Head of caudate nucleus (tissue), 42 donors: ENCODE measurements at regions not wholly inside any gene's neighbourhood (a gene's known extent, or its start where the extent isn't known, plus 50 kb on each side); places are given as distances from the start of the nearest gene placed in this dataset.

Experiments
- DNase-seq, 42 donors: peaks; one replicate each; pipeline versions ENCODE4 v3.0.0 to v3.0.0-alpha.2; 2020 to 2021; ENCODE audit warnings: mixed read lengths in 7 of 42
- intact Hi-C: fragments of 100-400 bp; cut with DNase I; formaldehyde crosslinking; loops from one replicate; pipeline ENCODE4 v1.15.0; 2022

DNA sequence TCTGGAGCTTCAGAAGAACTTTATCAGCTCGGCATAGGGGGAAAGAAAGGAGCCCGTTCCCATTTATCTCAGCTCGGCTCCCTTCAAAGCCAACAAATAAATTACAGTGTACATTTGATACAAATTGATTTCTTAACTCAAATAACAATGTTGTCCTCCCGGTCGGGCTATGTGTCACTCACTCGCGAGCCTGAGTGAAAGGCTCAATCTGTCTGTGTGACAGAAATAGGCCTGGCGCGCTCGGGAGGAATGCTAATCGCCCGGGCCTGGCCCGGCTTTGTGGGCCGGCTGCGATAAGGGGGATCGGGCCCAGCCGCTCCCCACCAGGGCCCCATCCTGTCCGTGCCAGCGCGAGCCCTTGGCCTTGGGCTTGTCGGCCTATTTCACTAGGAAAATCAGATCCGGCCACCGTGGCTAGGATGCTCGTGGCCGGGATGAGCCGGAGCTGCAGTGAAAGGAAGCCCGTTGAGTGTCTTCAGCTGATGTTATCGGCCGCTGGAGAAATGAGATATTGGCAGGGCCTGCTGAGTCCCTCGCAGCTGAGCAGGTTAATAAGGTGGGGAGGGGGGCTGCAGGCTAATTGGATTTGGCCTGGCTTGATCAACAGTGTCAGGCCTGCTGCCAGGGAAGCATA lies 258.7 kb downstream of the IRX1 start:
- intact Hi-C loops = no loop called here
- no peak for DNase-seq

DNA sequence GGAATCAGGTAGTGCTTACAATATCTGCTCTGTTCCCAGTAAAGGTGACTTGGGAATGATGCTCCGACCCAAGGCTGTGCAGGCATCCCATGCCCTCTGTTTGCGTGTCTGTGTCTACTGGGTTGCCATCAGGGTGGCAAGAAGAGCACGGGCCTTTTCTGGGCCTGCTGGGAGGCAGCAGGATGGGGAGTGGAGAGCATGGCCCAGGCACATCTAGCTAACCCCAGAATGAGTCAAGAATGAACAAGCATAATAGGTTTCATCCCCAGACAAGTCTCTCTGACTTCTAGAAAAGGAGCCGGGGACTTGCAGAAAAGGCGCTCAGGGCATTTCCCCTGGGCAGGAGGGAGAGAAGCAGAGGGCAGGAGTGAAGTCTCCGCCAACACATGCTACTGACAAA lies 260.4 kb downstream of the IRX1 start:
- intact Hi-C loops = no loop called here
- DNase-seq = no peak

DNA sequence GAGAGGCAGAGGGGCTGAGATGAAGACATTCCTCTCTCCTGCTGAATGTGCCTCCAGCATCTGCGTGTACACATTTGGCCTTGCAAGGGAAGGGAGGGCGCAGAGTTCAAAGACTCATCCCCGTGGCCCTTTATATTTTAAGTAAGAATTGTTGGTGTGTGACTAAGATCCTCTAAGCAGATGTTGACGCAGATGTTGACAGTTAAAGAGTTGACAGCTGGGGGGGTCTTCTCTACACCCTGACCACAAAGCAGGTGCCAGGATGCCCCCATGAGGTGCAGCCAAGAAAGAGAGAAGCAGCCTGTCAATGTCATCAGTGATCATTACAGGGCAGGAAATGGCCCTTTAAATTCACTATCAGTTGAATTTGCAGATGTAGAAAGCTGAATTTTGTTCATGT lies 262.9 kb downstream of the IRX1 start:
- peak in 1 of 42 donors; percentile 13 for DNase-seq
- intact Hi-C loops = no loop called here

DNA sequence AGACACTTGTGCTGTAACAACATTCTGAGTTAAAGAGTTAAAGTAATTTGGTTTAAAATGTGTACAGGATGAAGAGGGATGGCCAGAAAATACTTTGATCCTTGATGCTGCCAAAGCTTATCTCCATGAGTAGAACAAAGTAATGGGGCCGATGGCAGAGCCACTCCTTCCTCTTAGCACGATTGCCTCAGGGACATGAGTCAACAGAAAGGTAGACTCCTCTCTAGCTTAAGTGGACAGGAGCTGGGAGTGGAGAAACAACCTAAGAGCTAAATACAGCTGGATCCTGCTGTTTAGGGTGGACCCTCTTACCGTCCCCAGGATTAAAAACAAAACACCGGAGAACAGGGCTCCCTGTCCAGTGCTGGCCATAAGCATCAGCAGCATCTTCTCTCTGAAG lies 267.3 kb downstream of the IRX1 start:
- intact Hi-C loops = no loop called here
- no peak for DNase-seq

GRCh38 chr5:3875144-3875543 lies 279.5 kb downstream of the IRX1 start:
- peak in 1 of 42 donors; percentile 29 for DNase-seq

GRCh38 chr5:3878267-3878666 lies 282.6 kb downstream of the IRX1 start:
- peak in 1 of 42 donors; percentile 18 for DNase-seq
- intact Hi-C loops = no loop called here

More at GRCh38 chr5:3875144-3875543, 279.5 kb downstream of the IRX1 start:
- intact Hi-C loops = no loop called here

DNA sequence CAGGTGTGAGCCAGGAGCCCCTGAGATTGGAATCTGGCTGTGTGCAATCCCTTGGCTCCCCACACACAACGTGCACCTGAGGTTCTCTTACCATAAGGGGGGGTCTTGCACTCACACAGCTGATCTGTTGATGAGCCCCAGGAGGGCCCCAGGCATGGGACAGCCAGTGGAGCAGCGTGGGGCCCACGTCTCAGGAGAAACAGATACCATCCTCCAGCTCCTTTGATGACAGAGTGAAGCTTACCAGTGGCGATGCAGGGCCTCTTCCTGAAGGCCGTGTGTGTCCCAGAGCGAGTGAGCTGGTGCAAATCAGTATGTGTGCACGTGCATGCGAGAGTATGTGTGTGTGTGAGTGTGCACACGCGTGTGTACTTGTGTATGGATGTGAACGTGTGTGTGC lies 287.4 kb downstream of the IRX1 start:
- no peak for DNase-seq
- intact Hi-C loops = no loop called here

DNA sequence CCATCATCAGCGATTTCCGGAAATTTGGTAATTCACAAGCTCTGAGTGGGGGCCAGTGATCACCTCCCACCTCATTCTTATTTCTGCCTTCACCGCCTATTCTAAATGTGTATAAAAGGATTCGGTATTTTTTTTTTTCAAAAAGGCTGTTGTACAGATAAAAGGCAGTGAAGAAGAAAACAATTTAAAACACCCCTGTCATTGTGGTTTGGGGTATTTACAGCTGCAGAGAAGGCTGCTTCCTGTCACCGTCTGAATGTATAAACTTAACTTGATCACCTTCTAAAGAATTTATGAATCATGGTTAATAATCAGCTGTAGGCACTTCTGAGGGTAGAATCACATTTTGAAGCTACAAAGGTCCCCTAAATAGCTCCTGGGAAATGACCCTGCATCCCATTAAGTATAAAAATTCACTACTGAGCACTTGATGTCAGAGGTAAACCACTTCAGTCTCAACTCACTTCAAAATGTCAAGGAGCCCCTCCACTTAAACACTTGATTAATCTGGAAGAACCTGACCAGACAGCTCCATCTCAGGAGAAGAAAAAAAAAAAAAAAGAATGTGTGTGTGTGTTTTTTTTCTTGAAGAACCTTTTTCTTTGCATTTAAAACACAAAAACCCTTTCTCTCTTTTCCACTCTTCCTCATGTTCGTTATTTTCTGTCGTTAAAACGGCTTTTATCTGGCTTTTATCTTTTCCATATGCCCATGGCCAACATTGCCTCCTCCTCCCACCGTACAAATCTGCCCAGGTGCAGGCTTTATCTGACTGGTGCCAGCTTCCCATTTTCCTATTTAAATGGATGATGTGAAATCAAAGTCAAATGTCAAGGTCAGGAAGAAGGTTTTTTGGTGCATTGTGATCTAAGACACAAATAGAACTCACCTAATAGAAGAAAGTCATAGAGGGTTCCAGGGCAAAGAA lies 291.2 kb downstream of the IRX1 start:
- intact Hi-C loops = no loop called here
- peak in 1 of 42 donors; percentile 22 for DNase-seq

GRCh38 chr5:3888310-3888709 lies 292.7 kb downstream of the IRX1 start:
- intact Hi-C loops = no loop called here
- DNase-seq = peak in 1 of 42 donors; percentile 22

DNA sequence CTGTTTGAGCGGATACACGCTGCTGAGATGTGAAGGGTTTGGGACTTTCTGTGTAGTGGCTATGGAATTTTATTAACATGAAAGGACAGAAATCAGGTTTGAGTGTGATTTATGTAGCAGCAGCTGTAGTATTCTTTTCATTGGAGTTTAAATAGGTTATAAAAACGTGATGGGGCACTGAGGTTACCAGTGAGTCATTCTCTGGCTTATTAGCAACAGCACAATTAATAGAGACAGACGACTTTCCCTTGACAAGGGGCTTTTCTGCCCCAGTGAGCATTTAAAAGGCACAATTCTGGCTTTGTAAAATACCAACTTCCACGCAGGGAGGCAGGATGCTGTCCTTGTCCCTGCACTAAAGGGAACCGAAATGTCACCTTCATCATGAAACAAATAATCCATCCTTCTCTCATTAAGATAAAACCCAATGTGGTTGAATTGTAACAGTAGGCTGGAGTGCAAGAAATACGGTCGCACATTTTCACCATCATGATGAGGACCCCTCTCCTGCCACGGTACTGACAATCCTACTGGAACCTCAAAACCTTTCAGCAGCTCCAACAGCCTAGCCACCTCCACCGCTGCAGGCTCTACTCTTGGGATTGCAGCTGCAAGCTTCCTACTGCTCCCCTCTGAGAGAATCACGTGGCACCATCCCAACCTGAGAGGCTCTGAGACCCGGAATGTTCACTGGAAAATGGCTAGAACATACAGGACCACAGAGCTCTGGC lies 293.9 kb downstream of the IRX1 start:
- DNase-seq = peak in 1 of 42 donors; percentile 21

DNA sequence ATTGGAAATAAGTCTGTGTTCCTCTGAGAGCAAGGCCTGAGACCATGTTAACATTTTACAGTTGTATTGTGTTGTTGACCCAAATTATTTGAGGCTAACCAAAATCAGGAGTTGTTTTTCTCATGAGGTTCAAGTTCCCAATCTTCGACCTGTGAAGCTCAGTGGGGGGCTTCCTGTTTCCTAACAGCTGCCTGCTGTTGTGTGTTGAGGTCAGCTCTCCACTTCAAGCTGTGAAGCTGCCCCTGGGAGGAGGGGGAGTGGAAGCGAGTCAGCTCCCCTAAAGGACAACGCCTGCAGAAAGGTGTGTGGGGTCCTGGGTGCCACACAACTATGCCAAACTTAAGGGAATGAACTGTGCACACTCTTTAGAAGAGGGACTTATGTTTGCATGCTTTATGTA lies 295.5 kb downstream of the IRX1 start:
- intact Hi-C loops = no loop called here
- no peak for DNase-seq

More for the DNA sequence above, 293.9 kb downstream of the IRX1 start:
- intact Hi-C loops = no loop called here

DNA sequence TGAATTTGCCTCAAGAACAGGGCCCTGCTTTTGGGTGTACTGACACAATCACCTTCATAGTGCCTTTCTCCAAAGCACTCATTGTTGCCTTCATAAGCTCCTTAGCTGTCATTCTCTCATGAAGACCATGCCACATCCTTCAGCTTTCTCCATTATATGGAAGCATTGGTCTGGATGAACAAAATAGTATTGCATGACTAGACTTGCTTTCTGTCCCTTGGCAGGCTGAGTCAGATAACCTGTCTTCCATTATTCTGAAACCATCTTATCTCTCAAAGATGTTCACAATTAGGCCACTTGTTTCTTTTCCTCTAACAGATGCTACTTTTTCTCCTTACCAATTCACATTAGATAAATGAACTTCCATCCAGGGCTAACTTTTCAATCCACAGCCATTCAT lies 297.9 kb downstream of the IRX1 start:
- intact Hi-C loops = no loop called here

DNA sequence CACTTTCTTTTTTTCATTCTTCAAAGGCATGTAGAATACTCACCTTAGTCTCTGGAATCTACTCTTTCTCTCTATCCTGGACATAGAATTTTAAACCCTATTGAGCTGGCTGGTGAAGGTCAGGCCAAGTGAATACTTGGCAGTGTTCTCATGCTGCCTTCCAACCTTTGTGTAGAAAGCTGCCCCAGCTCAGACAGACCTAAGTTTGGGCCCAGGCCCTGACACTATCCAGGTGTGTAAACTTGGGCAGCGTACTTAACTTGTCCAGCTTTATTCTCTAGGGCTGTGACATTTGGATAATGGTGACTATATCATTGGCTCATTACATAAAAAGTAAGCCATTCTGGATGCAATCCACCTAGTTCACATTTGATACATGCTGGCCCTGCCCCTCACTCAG lies 298.3 kb downstream of the IRX1 start:
- intact Hi-C loops = no loop called here
- no peak for DNase-seq

More for the DNA sequence above, 297.9 kb downstream of the IRX1 start:
- DNase-seq = no peak

DNA sequence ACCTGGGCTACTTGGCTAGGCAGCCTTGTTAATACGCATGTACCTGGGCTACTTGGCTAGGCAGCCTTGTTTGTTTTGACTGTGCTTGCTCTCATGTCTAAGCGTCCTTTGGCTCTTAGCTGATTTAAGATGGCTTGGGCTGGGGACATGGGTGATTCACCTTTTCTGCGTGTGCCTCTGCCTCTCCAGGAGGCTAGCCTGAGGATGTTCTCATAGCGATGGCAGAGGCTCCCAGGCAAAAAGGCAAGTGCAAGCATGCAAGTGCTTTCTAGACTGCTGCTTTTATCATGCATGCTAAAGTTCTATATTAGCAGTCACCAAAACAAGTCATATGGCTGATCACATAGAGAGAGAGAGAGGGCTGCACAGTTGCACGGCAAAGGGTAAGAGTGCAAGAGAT lies 300.5 kb downstream of the IRX1 start:
- intact Hi-C loops = no loop called here
- no peak for DNase-seq

- intact Hi-C loops = no loop called here
- DNase-seq = no peak
Measured at GRCh38 chr5:3899093-3899492, 303.5 kb downstream of the IRX1 start.

GRCh38 chr5:3904584-3904983 lies 309.0 kb downstream of the IRX1 start:
- DNase-seq = no peak
- intact Hi-C loops = no loop called here

DNA sequence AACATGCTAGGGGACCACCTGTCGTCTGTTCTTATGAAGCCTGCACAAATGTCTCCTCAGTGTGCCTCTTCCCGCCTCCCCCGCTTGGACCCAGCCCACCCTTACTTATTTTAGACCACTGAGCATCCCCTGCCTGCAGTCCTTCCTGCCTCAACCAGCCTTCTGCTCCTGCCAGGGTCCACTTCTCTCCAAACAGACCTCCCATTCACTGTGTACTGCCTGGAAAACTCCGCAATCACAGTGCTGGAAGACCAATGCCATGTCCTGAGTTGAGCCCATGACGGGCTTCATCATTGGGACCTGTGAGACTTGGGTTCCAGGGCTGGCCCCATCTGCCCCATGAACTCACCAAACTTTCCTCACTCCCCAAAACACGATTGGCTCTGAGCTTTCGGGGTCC lies 309.4 kb downstream of the IRX1 start:
- DNase-seq = no peak
- intact Hi-C loops = no loop called here

- intact Hi-C loops = no loop called here
- DNase-seq = no peak
Measured at GRCh38 chr5:3905521-3905920, 309.9 kb downstream of the IRX1 start.

DNA sequence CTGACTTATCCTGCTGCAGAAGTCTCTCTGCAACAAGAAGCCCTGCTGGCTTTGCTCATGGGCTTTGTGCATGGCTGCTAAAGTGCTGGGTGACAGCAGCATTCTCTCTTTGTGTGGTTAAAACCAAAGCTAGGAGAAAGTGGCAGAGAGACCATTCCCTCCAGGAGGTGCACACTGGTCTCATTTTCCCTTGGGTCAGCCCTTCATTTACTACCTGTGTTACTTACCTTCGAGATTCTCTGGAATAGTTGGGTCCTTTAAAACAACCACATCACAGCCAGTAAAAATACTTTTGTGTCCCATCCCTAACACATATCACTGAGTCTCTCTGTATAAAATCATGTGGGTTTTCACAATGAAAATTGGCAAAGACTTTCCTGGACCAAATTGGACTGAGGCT lies 315.5 kb downstream of the IRX1 start:
- intact Hi-C loops = no loop called here

DNA sequence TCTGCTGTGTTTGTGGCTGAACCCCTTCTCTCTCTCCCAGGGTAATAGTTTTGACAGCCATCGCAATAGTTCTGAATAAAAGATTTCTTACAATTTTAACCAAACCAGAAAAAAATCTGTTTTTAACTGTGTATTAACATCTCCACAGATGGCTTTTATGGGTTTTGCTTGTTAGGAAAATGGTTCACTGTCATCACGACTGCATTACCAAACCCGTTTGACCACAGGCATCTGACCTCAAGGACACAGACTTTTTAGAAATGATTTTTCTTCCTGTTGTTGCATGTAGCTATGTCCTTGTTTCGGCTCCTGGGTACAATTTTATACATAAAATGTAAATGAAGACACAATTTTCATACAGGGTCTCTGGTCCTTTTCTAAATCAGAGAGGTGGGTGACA lies 316.1 kb downstream of the IRX1 start:
- DNase-seq = no peak
- intact Hi-C loops = no loop called here

More for the DNA sequence above, 315.5 kb downstream of the IRX1 start:
- DNase-seq = no peak
